ENCODE measurements at regions not wholly inside any gene's neighbourhood (a gene's known extent, or its start where the extent isn't known, plus 50 kb on each side); places are given as distances from the start of the nearest gene placed in this dataset.

DNA sequence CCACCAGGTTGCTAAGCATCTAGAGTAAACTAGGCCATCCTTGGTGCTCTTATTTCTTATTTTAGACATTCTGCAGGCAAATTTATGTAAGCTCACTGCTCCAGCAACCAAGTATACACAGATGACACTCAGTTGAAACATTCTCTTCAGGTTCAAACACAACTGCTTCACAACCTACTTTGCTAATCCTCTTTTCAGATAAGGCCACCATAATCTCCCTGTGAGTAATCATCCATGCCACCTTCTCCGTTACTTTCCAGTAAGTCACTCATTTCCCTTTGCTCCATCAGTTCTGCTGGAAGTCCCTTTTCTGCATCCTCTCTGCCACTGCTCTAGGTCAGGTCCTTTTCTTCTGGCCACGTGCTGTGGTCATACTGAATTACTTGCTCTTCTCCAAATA lies 120.2 kb upstream of the WDFY3 start:
- Histone ChIP-seq H3K36me3 (ENCODE audit: control insufficient read depth in 4 of 4, insufficient read depth in 3 of 4, low read depth in 1 of 4, low read length in 3 of 4) (no peaks in the 10 kb centered on the region), H3K4me1 (ENCODE audit: control insufficient read depth in 4 of 4, insufficient read depth in 4 of 4, low read length in 3 of 4) (no peaks in the 10 kb centered on the region), H3K9ac (ENCODE audit: low read depth in 1 of 2, low read length in 2 of 2) (no peak overlapping the region), H3K27ac (ENCODE audit: low read depth in 1 of 2, low read length in 2 of 2) (no peak overlapping the region), H3K4me3 (ENCODE audit: low read depth in 1 of 3, low read length in 3 of 3) (no peak overlapping the region), H3K27me3 (ENCODE audit: control insufficient read depth in 4 of 4, insufficient read depth in 4 of 4, low read length in 3 of 4) (peaks cover 0 to 10% (median 0%) of the 10 kb centered on the region in 4 donors), H3K9me3 (ENCODE audit: control insufficient read depth in 4 of 4, low read length in 3 of 4) (no peaks in the 10 kb centered on the region)
- DNase-seq (ENCODE audit: low spot score) = no peak
- TF ChIP-seq RXRA (IDR thresholded peaks at IDR 0.05) (no peak), SP1 (IDR thresholded peaks at IDR 0.05) (no peak), JUND (IDR thresholded peaks at IDR 0.05) (no peak), FOXA2 (IDR thresholded peaks at IDR 0.05) (no peak), TAF1 (conservative IDR thresholded peaks at IDR 0.05) (no peak), YY1 (IDR thresholded peaks at IDR 0.05) (no peak), ZBTB33 (IDR thresholded peaks at IDR 0.05) (no peak), REST (IDR thresholded peaks at IDR 0.05) (no peak), NR2F2 (IDR thresholded peaks at IDR 0.05) (no peak), FOXA1 (IDR thresholded peaks at IDR 0.05) (no peak), EGR1 (IDR thresholded peaks at IDR 0.05; ENCODE audit: low read depth in 2 of 2) (no peak), HNF4A (conservative IDR thresholded peaks at IDR 0.05) (no peak), ATF3 (IDR thresholded peaks at IDR 0.05) (no peak), HNF4G (IDR thresholded peaks at IDR 0.05) (no peak)
- TF ChIP-seq, protein P1, sequence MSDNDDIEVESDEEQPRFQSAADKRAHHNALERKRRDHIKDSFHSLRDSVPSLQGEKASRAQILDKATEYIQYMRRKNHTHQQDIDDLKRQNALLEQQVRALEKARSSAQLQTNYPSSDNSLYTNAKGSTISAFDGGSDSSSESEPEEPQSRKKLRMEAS (IDR thresholded peaks at IDR 0.05) = no peak
- TF ChIP-seq, protein P2, sequence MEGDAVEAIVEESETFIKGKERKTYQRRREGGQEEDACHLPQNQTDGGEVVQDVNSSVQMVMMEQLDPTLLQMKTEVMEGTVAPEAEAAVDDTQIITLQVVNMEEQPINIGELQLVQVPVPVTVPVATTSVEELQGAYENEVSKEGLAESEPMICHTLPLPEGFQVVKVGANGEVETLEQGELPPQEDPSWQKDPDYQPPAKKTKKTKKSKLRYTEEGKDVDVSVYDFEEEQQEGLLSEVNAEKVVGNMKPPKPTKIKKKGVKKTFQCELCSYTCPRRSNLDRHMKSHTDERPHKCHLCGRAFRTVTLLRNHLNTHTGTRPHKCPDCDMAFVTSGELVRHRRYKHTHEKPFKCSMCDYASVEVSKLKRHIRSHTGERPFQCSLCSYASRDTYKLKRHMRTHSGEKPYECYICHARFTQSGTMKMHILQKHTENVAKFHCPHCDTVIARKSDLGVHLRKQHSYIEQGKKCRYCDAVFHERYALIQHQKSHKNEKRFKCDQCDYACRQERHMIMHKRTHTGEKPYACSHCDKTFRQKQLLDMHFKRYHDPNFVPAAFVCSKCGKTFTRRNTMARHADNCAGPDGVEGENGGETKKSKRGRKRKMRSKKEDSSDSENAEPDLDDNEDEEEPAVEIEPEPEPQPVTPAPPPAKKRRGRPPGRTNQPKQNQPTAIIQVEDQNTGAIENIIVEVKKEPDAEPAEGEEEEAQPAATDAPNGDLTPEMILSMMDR (IDR thresholded peaks at IDR 0.05; ENCODE audit: low read depth, low read length, missing input control) = no peak
- WGBS = 76% methylated on average over 2 of the region's 2 CpGs

DNA sequence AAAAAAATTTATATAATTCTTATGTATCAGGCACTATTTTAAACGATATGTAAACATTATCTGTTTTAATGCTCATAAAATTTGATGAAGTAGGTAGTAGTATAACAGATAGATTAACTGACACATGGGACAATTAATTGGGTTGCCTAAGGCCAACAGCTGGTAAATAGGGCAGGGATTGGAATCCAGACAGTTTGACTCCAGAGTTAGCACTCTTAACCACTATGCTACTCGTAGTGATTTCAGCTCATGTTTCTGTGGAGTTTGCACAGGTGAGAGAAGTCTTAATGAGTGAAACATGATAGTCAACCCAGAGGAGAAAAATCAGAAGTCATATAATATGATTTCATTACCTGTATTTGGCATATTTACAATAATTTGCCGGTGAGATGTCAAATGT lies 126.0 kb upstream of the WDFY3 start:
- no peak overlapping the region for H3K27ac ChIP-seq (ENCODE audit: low read depth in 1 of 2, low read length in 2 of 2)
- H3K9ac ChIP-seq (ENCODE audit: low read depth in 1 of 2, low read length in 2 of 2) = no peak overlapping the region
- H3K4me3 ChIP-seq (ENCODE audit: low read depth in 1 of 3, low read length in 3 of 3) = no peak overlapping the region
- H3K4me1 ChIP-seq (ENCODE audit: control insufficient read depth in 4 of 4, insufficient read depth in 4 of 4, low read length in 3 of 4) = no peaks in the 10 kb centered on the region
- no peaks in the 10 kb centered on the region for H3K27me3 ChIP-seq (ENCODE audit: control insufficient read depth in 4 of 4, insufficient read depth in 4 of 4, low read length in 3 of 4)
- 57% methylated on average over 3 of the region's 3 CpGs for WGBS
- H3K36me3 ChIP-seq (ENCODE audit: control insufficient read depth in 4 of 4, insufficient read depth in 3 of 4, low read depth in 1 of 4, low read length in 3 of 4) = no peaks in the 10 kb centered on the region
- H3K9me3 ChIP-seq (ENCODE audit: control insufficient read depth in 4 of 4, low read length in 3 of 4) = no peaks in the 10 kb centered on the region
- DNase-seq (ENCODE audit: low spot score) = no peak
- no peak for TF ChIP-seq ATF3 (IDR thresholded peaks at IDR 0.05)
- TF ChIP-seq, protein P1 (IDR thresholded peaks at IDR 0.05) = no peak
- TF ChIP-seq, protein P2 (IDR thresholded peaks at IDR 0.05; ENCODE audit: low read depth, low read length, missing input control) = no peak
- TF ChIP-seq RAD21 (IDR thresholded peaks at IDR 0.05) = no peak
- no peak for TF ChIP-seq RXRA (IDR thresholded peaks at IDR 0.05)
- no peak for TF ChIP-seq SP1 (IDR thresholded peaks at IDR 0.05)
- TF ChIP-seq YY1 (IDR thresholded peaks at IDR 0.05) = no peak
- no peak for TF ChIP-seq HNF4G (IDR thresholded peaks at IDR 0.05)
- no peak for TF ChIP-seq EGR1 (IDR thresholded peaks at IDR 0.05; ENCODE audit: low read depth in 2 of 2)
- TF ChIP-seq HNF4A (conservative IDR thresholded peaks at IDR 0.05) = no peak
- TF ChIP-seq REST (IDR thresholded peaks at IDR 0.05) = no peak
- no peak for TF ChIP-seq JUND (IDR thresholded peaks at IDR 0.05)
- no peak for TF ChIP-seq NR2F2 (IDR thresholded peaks at IDR 0.05)
